ENCODE measurements at regions not wholly inside any gene's neighbourhood (a gene's known extent, or its start where the extent isn't known, plus 50 kb on each side); places are given as distances from the start of the nearest gene placed in this dataset.

DNA sequence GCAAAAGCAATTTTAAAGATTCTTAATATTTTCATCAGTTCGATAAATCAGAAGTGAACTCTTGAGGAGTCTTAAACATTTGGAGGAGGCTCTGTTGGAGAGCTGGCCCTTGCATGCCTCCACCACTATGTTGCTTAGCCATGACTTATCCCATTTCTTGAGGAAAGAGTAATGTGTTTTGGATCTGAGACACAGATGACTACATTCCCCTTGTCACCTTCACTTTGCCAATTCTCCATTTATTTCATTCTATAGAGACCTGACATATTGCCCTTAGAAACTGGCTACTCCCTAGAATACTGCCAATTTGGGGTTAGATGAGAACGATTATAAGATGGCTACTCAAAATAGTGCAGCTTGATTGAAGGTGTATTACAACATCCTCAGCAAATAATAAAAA, 157.4 kb upstream of the TMEM260 start:
- TF ChIP-seq, protein P1, sequence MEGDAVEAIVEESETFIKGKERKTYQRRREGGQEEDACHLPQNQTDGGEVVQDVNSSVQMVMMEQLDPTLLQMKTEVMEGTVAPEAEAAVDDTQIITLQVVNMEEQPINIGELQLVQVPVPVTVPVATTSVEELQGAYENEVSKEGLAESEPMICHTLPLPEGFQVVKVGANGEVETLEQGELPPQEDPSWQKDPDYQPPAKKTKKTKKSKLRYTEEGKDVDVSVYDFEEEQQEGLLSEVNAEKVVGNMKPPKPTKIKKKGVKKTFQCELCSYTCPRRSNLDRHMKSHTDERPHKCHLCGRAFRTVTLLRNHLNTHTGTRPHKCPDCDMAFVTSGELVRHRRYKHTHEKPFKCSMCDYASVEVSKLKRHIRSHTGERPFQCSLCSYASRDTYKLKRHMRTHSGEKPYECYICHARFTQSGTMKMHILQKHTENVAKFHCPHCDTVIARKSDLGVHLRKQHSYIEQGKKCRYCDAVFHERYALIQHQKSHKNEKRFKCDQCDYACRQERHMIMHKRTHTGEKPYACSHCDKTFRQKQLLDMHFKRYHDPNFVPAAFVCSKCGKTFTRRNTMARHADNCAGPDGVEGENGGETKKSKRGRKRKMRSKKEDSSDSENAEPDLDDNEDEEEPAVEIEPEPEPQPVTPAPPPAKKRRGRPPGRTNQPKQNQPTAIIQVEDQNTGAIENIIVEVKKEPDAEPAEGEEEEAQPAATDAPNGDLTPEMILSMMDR (IDR thresholded peaks at IDR 0.05; ENCODE audit: insufficient read depth, low read depth, low read length), result no peak
- TF ChIP-seq EZH2 (IDR thresholded peaks at IDR 0.05; ENCODE audit: insufficient read depth, low read length), result no peak

All from astrocyte (in vitro differentiated cells and primary cell).